NCI-H2227 treated with DMSO at 0.1 percent for 48 hours (cell line): ENCODE measurements at regions not wholly inside any gene's neighbourhood (a gene's known extent, or its start where the extent isn't known, plus 50 kb on each side); places are given as distances from the start of the nearest gene placed in this dataset.
"Not testable (repeated sequence)": the region's sequence is repeated elsewhere in the genome, so short reads cannot be mapped to it uniquely, and the experiment has no call there.

Experiments
- DNase-seq: peaks from one replicate; lab custom pipeline; 2025; lab: John Stamatoyannopoulos, UW

DNA sequence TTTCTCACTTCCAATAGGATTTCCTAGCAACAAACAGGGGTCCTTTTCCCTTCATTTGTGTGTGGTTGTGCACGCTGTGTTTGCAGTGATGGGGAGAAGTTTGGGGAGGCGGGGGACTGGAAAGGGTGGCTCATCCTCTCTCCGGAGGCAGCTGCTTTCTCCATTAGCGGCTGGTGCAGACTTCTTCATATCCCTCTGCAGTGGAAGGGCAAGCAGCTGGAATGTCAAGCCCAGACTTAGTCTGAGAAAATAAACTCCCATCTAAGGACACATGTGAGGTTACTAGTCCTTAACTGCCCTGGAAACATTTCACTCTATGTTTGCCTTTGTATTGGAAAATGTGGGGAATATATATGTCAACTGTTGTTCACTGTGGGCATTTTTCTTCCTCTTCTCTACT is 467.0 kb upstream of the RASGRP1 start:
- no peak for DNase-seq

- DNase-seq = no peak
These were observed 470.2 kb upstream of the RASGRP1 start for GRCh38 chr15:39034816-39035215.

GRCh38 chr15:39037611-39038010 is 473.0 kb upstream of the RASGRP1 start:
- not testable (repeated sequence) for DNase-seq

- no peak for DNase-seq
These were observed 476.2 kb upstream of the RASGRP1 start for GRCh38 chr15:39040861-39041260.

- DNase-seq = no peak
These were observed 477.4 kb upstream of the RASGRP1 start for GRCh38 chr15:39041979-39042495.

DNA sequence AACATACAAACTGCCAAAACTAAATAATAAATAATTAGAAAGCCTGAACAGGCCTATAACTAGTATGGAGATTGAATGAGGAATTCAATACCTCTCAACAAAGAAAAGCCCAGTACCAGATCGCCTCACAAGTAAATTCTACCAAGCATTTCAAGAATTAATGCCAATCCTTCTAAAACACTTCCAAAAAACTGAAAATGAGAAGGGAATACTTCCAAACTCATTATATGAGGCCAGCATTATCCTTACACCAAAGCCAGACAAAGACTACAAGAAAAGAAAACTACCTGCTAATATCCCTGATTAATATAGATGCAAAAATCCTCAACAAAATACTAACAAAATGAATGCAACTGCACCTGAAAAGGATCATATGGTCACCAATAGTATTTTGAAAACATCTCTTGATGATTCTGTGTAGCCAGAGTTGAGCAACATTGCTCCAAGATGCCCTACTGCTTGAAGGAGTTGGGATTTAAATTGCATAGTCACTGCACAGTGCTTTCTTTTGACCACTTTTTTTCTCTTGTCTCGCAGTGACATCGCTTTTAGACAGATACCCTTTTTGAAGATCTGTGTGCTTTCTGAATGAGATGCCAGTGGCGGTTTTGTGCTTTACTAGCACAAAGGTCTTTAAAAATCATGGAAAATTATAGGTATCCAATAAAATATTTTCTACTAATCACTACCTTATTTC is 487.2 kb upstream of the RASGRP1 start:
- no peak for DNase-seq

DNA sequence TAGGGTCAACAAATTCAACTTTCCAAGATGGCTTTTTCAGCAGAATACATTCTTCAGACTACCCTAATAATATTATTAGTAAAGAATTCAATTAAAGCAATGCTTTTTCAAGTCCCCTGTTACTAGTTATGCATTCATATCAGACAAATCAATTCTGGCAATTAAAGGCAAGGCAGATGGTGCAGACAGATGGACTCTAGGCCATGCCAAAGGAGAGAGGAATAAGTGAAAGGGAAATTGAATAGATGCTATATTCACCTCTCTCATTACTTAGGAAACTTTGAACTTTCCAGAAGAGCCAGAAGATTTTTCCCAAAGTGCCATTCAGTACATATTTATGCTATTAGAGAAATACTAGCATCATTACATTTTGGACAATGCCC is 487.7 kb upstream of the RASGRP1 start:
- DNase-seq = no peak

- no peak for DNase-seq
These were observed 488.9 kb upstream of the RASGRP1 start for GRCh38 chr15:39053480-39053879.

DNA sequence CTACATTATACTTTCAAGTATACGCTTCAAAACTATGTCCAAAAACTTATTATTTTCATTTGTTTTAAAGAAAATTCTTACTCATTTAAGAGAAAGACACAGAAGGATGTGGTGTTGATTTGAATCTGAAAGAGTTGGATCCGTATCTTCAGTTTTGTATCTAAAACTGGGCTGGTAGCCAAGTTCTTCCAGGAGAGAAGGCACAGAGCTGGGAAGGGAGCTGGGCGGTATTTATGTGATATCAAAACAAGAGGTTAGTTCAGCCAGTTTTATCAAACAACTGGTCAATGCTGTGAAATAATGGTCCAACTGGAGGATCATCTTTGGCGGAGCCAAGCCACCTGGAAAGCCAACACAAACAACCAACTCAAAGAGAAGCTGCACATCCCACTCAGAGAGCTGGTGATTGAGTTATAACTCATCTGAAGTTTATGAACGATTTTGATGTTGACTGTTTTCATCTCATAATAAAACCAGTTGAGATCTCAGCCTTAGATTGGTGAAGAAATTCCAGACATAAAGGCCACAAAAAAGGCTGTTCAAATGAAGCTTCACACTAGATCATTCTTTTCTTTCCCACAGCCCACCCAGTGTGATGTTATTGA is 489.6 kb upstream of the RASGRP1 start:
- DNase-seq = no peak

DNA sequence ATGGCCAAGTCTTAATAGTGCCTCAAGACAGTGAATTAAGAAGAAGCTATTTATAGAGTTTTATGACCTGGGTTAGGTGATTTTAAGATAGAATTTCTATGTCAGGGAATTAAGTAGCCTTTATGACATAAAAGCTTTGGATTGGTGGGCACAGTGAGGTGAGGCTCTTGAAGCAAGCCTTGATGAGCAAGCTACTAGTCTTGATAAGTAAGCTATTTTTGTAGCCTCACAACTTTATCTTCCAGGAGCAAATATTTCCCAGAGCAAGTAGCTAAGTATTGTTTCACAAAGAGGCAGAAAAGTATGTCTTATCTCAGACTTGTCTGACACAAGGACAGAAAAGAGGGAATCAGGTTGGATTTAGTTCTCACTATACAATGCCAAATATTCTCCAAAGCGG is 491.7 kb upstream of the RASGRP1 start:
- DNase-seq = no peak

DNA sequence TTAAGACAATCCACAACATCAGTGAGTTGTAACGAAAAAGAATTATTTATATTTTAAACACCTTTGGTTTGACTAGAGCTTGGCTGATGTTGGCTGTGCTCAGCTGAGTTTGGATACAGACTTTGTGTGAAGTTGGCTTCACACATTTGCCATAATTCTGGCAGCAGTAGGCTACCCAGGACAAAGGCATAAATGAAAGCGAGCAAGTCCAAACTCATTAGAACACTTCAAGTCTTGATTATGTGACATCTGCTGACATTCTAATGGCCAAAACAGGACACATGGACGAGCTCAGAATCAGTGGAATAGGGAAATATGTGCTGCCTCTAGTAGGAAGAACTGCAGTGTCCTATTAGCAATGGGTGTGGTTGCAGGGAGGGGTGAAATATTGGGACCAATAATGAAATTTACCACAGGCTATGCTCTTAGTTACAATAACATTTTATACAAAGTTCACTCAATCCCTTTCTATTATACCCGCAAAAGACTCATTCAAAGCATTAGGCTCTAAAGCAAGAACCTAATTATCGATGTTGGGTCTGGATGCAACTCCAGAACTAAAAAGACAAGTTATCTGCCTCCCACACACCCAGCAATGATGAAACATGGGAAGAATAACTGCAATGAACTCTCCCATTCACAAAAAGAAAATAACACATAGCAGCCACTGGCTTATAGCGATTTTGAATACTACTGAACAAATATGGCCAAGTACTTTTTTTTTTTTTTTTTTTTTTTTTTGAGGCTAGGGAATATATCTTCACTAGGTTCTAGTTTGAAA is 493.9 kb upstream of the RASGRP1 start:
- DNase-seq = no peak

GRCh38 chr15:39059917-39060316 is 495.3 kb upstream of the RASGRP1 start:
- no peak for DNase-seq

- no peak for DNase-seq
These were observed 497.4 kb upstream of the RASGRP1 start for GRCh38 chr15:39061952-39062464.

DNA sequence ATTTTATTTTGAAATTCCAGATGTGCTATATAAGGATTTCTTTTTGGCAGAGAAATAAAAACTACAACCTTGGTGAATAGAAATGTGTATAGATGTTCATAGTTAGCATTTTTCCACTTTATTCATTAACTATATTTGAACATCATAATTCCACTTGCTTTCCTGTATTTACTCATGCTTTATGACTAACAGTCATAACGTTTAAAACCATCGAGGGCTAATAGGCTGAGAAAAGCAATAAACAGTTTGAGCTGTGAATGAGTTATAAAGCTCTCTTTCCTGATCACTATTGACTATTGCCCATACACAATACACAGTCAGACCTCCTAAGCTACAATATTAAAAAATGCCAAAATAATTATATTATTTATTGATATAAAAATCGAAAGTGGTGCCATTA is 502.1 kb upstream of the RASGRP1 start:
- DNase-seq = no peak

- no peak for DNase-seq
These were observed 506.4 kb upstream of the THBS1 start for GRCh38 chr15:39074341-39074985.

- no peak for DNase-seq
These were observed 505.6 kb upstream of the THBS1 start for GRCh38 chr15:39075311-39075710.

DNA sequence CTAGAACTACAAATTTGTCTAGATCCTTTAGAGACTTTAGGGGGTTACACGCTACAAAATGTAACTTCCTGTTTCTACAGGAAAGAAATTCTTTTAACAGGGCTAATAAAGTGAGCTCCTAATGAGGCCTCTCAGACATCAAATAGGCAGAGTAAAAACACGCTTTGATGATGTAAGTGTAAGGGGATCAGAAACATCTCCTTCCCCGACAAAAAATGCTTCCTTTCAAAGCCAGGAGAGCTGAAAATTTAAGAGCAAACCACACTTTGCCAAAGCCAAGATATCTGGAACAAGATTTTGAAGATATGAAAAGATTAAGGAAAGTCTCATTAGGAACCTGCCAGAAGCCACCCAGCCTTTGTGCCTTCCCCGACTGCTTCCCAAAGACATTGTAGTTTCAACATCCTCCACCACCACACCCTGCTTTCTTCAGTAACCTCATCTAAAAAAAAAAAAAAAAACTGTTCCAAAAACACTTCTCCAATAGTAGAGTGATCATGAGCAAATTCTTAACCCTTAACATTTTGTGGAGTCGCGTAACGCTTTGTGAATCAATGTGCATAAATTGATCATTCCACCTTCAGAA is 505.0 kb upstream of the THBS1 start:
- DNase-seq = no peak

DNA sequence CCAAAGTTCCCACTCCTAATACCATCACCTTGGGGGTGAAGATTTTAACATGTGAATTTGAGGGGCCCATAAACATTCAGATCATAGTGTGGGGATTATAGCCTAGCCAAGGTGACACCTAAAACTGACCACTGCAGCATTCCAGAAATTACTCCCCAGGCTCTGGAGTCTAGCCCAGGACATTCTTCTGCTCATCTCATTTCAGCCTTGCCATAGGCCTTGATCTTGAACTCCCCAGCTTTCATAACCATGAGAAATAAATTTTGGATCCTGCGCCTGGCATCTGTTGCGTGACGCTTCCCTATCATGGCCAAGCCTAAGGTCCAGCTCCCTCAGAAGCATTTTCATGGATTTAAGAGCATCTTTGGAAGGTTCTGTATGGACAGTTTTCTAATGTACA is 502.9 kb upstream of the THBS1 start:
- no peak for DNase-seq

GRCh38 chr15:39079296-39079847 is 501.5 kb upstream of the THBS1 start:
- no peak for DNase-seq

GRCh38 chr15:39083213-39083612 is 497.7 kb upstream of the THBS1 start:
- DNase-seq = no peak

GRCh38 chr15:39084674-39085530 is 496.0 kb upstream of the THBS1 start:
- no peak for DNase-seq
